Aorta (tissue), 5 donors: ENCODE measurements at regions not wholly inside any gene's neighbourhood (a gene's known extent, or its start where the extent isn't known, plus 50 kb on each side); places are given as distances from the start of the nearest gene placed in this dataset.
A peak's percentile ranks its signal among the peaks of the same experiment; 100 is the strongest.

Experiments used
- ATAC-seq: fragments of 200-7000 bp; cut with Tn5 transposase; one replicate; pipeline ENCODE4 v1.9.1; 2022; ENCODE audit warnings: moderate library complexity; ENCODE audit not compliant: low FRiP score
- DNase-seq, 2 donors: peaks; one replicate each; pipeline ENCODE4 v3.0.0-alpha.2; 2020
- H3K27ac ChIP-seq, 2 donors: one replicate each; pipeline ENCODE4 v1.5.1; 2013; ENCODE audit warnings: low read length in 2 of 2, mild to moderate bottlenecking in 2 of 2, moderate library complexity in 2 of 2, control low read depth in 1 of 2, inconsistent platforms in 1 of 2, low read depth in 1 of 2
- H3K27me3 ChIP-seq, 2 donors: one replicate each; pipeline ENCODE4 v1.6.1; 2013; ENCODE audit warnings: control low read depth in 1 of 2, low read length in 1 of 2, mild to moderate bottlenecking in 1 of 2, moderate library complexity in 1 of 2; ENCODE audit not compliant: insufficient read depth in 2 of 2, control insufficient read depth in 1 of 2
- H3K36me3 ChIP-seq, 2 donors: one replicate each; pipeline ENCODE4 v1.6.1; 2013; ENCODE audit warnings: control low read depth in 1 of 2, low read length in 1 of 2, mild to moderate bottlenecking in 1 of 2; ENCODE audit not compliant: insufficient read depth in 2 of 2, control insufficient read depth in 1 of 2
- H3K4me1 ChIP-seq, 2 donors: one replicate each; pipeline ENCODE4 v1.6.1; 2013; ENCODE audit warnings: low read length in 2 of 2, control low read depth in 1 of 2, mild to moderate bottlenecking in 1 of 2, moderate library complexity in 1 of 2; ENCODE audit not compliant: insufficient read depth in 2 of 2, control insufficient read depth in 1 of 2
- H3K4me3 ChIP-seq, 2 donors: one replicate each; pipeline ENCODE4 v1.5.1; 2013; ENCODE audit warnings: low read length in 2 of 2, control low read depth in 1 of 2, mild to moderate bottlenecking in 1 of 2
- H3K9me3 ChIP-seq: one replicate; pipeline ENCODE4 v1.6.1; 2013; ENCODE audit warnings: mild to moderate bottlenecking, low read length; ENCODE audit not compliant: control insufficient read depth
- WGBS, 2 donors: extraction: QIAGEN DNeasy Blood & Tissue Kit; methylation state at CpG; one replicate each; pipeline ENCODE4 v1.1.7; 2013; 5-methylcytosine and 5-hydroxymethylcytosine counted together
- intact Hi-C, 2 donors: fragments of 100-400 bp; cut with DNase I; formaldehyde crosslinking; loops; one replicate each; pipeline versions ENCODE4 v1.14.2 to v1.15.0; 2022
- donor health status: healthy with polysubstance abuse.
- donor health status: Bipolar disorder and iron deficiency.
- donor health status: DM: no; HTN: no; CAD: no.
- donor health status: DM: no; HTN: no; CAD: no.
- donor health status: DM: yes; HTN: yes; CAD: no.

GRCh38 chr22:47565607-47566006, 803.2 kb downstream of the TBC1D22A start:
- Histone ChIP-seq H3K27me3 (no peaks in the 10 kb centered on the region), H3K36me3 (no peaks in the 10 kb centered on the region), H3K27ac (no peak overlapping the region), H3K4me1 (no peaks in the 10 kb centered on the region), H3K4me3 (no peak overlapping the region), H3K9me3 (no peaks in the 10 kb centered on the region)
- ATAC-seq (no peak), DNase-seq (no peak)
- intact Hi-C loops = no loop called here
- whole genome bisulfite sequencing, 2 donors = 64 to 65% methylated on average over 4 of the region's 4 CpGs

- no peak for DNase-seq
- WGBS, 2 donors = 24 to 41% methylated on average over 17 of the region's 17 CpGs
- intact Hi-C loops = no loop called here
- Histone ChIP-seq H3K27ac (no peak overlapping the region), H3K27me3 (no peaks in the 10 kb centered on the region), H3K36me3 (no peaks in the 10 kb centered on the region), H3K9me3 (no peaks in the 10 kb centered on the region), H3K4me1 (no peaks in the 10 kb centered on the region), H3K4me3 (no peak overlapping the region)
- ATAC-seq = no peak
These were observed 802.4 kb downstream of the TBC1D22A start for GRCh38 chr22:47564651-47565434.

- H3K27me3 ChIP-seq = no peaks in the 10 kb centered on the region
- no peaks in the 10 kb centered on the region for H3K4me1 ChIP-seq
- no peak overlapping the region for H3K27ac ChIP-seq
- ATAC-seq (no peak), DNase-seq (no peak)
- no peaks in the 10 kb centered on the region for H3K9me3 ChIP-seq
- WGBS, 2 donors = 82 to 84% methylated on average over 12 of the region's 12 CpGs
- intact Hi-C loops = no loop called here
- no peaks in the 10 kb centered on the region for H3K36me3 ChIP-seq
- no peak overlapping the region for H3K4me3 ChIP-seq
These were observed 801.7 kb downstream of the TBC1D22A start for GRCh38 chr22:47564158-47564450.

GRCh38 chr22:47563406-47564157, 801.1 kb downstream of the TBC1D22A start:
- Histone ChIP-seq H3K36me3 (no peaks in the 10 kb centered on the region), H3K9me3 (no peaks in the 10 kb centered on the region), H3K4me1 (no peaks in the 10 kb centered on the region), H3K4me3 (no peak overlapping the region), H3K27ac (no peak overlapping the region), H3K27me3 (no peaks in the 10 kb centered on the region)
- intact Hi-C loops = no loop called here
- ATAC-seq (no peak), DNase-seq (peak in 1 of 2 donors; percentile 27)
- WGBS, 2 donors = 87 to 89% methylated on average over 21 of the region's 21 CpGs

GRCh38 chr22:47561766-47562165, 799.3 kb downstream of the TBC1D22A start:
- WGBS, 2 donors = 78 to 87% methylated on average over 5 of the region's 5 CpGs
- DNase-seq = no peak
- Histone ChIP-seq H3K36me3 (no peaks in the 10 kb centered on the region), H3K4me3 (no peak overlapping the region), H3K9me3 (no peaks in the 10 kb centered on the region), H3K4me1 (no peaks in the 10 kb centered on the region), H3K27me3 (no peaks in the 10 kb centered on the region), H3K27ac (no peak overlapping the region)
- ATAC-seq = no peak
- intact Hi-C loops = no loop called here

GRCh38 chr22:47561115-47561675, 798.7 kb downstream of the TBC1D22A start:
- 81 to 84% methylated on average over 9 of the region's 9 CpGs for WGBS, 2 donors
- Histone ChIP-seq H3K36me3 (no peaks in the 10 kb centered on the region), H3K27ac (no peak overlapping the region), H3K9me3 (no peaks in the 10 kb centered on the region), H3K4me3 (no peak overlapping the region), H3K4me1 (no peaks in the 10 kb centered on the region), H3K27me3 (no peaks in the 10 kb centered on the region)
- intact Hi-C loops = no loop called here
- ATAC-seq = no peak
- DNase-seq = no peak

GRCh38 chr22:47558828-47559700, 796.6 kb downstream of the TBC1D22A start:
- Histone ChIP-seq H3K36me3 (no peaks in the 10 kb centered on the region), H3K4me1 (no peaks in the 10 kb centered on the region), H3K4me3 (no peak overlapping the region), H3K9me3 (no peaks in the 10 kb centered on the region), H3K27me3 (no peaks in the 10 kb centered on the region), H3K27ac (no peak overlapping the region)
- 85 to 87% methylated on average over 16 of the region's 16 CpGs for WGBS, 2 donors
- ATAC-seq = no peak
- DNase-seq = no peak
- intact Hi-C loops = no loop called here

GRCh38 chr22:47556473-47556872, 794.0 kb downstream of the TBC1D22A start:
- Histone ChIP-seq H3K4me1 (no peaks in the 10 kb centered on the region), H3K4me3 (no peak overlapping the region), H3K36me3 (no peaks in the 10 kb centered on the region), H3K9me3 (no peaks in the 10 kb centered on the region), H3K27ac (no peak overlapping the region), H3K27me3 (no peaks in the 10 kb centered on the region)
- intact Hi-C loops = no loop called here
- DNase-seq (no peak), ATAC-seq (no peak)
- 90 to 92% methylated on average over 8 of the region's 8 CpGs for WGBS, 2 donors
